HEK293T (cell line): ENCODE measurements at regions not wholly inside any gene's neighbourhood (a gene's known extent, or its start where the extent isn't known, plus 50 kb on each side); places are given as distances from the start of the nearest gene placed in this dataset.

ENCODE experiments used
- ARNT ChIP-seq: fragments of 450-650 bp; IDR thresholded peaks from 2 replicates; pipeline ENCODE4 v1.6.1; 2017; ENCODE audit warnings: mild to moderate bottlenecking
- BHLHE40 ChIP-seq: fragments of 450-650 bp; IDR thresholded peaks from 2 replicates; pipeline ENCODE4 v1.6.1; 2016; ENCODE audit warnings: mild to moderate bottlenecking, moderate library complexity, borderline replicate concordance
- FOXA1 ChIP-seq: fragments of 450-650 bp; IDR thresholded peaks from 2 replicates; pipeline ENCODE4 v1.6.1; 2016; ENCODE audit warnings: mild to moderate bottlenecking
- FOXK2 ChIP-seq: fragments of 450-650 bp; IDR thresholded peaks from 2 replicates; pipeline ENCODE4 v1.6.1; 2016; ENCODE audit warnings: mild to moderate bottlenecking
- FOXM1 ChIP-seq: fragments of 450-650 bp; IDR thresholded peaks from 2 replicates; pipeline ENCODE4 v1.6.1; 2017; ENCODE audit warnings: mild to moderate bottlenecking, borderline replicate concordance
- SP1 ChIP-seq: fragments of 450-650 bp; IDR thresholded peaks from 2 replicates; pipeline ENCODE4 v1.6.1; 2017
- SUZ12 ChIP-seq: fragments of 450-650 bp; IDR thresholded peaks from 2 replicates; pipeline ENCODE4 v1.6.1; 2016; ENCODE audit warnings: mild to moderate bottlenecking
- TARDBP ChIP-seq: fragments of 450-650 bp; IDR thresholded peaks from 2 replicates; pipeline ENCODE4 v1.6.1; 2016
- ZNF384 ChIP-seq: fragments of 450-650 bp; IDR thresholded peaks from 2 replicates; pipeline ENCODE4 v1.6.1; 2016

- TF ChIP-seq TARDBP (no peak), ARNT (no peak), ZNF384 (no peak), FOXA1 (no peak), FOXM1 (no peak), BHLHE40 (no peak), SP1 (no peak), FOXK2 (no peak), SUZ12 (no peak)
Observed at GRCh38 chr4:163757219-163757618, 262.7 kb downstream of the TMA16 start.
